Sigmoid colon (tissue), 6 donors: ENCODE measurements at regions not wholly inside any gene's neighbourhood (a gene's known extent, or its start where the extent isn't known, plus 50 kb on each side); places are given as distances from the start of the nearest gene placed in this dataset.
A peak's percentile ranks its signal among the peaks of the same experiment; 100 is the strongest.

Source experiments
- DNase-seq: peaks from one replicate; pipeline ENCODE4 v3.0.0-alpha.2; 2019
- H3K27ac ChIP-seq, 4 donors: fragments of 200-600 bp; sonication (generic); one replicate each; pipeline ENCODE4 v1.5.1; 2016 to 2019; ENCODE audit warnings: mild to moderate bottlenecking in 1 of 4
- H3K27me3 ChIP-seq, 3 donors: fragments of 200-600 bp; sonication (generic); one replicate each; pipeline ENCODE4 v1.5.1; 2019; ENCODE audit warnings: mild to moderate bottlenecking in 1 of 3
- H3K36me3 ChIP-seq, 4 donors: fragments of 200-600 bp; sonication (generic); one replicate each; pipeline ENCODE4 v1.5.1; 2016 to 2019
- H3K4me1 ChIP-seq, 4 donors: fragments of 200-600 bp; sonication (generic); one replicate each; pipeline ENCODE4 v1.5.1; 2017 to 2019
- H3K4me3 ChIP-seq, 4 donors: fragments of 200-600 bp; sonication (generic); one replicate each; pipeline ENCODE4 v1.5.1; 2017 to 2019; ENCODE audit warnings: mild to moderate bottlenecking in 2 of 4, moderate library complexity in 1 of 4
- H3K9me3 ChIP-seq, 4 donors: fragments of 200-600 bp in 3 of 4; sonication (generic) in 3 of 4; one replicate each; pipeline versions ENCODE4 v1.5.1 to v1.6.1; 2013 to 2019
- EP300 ChIP-seq, 4 donors: sonication (generic); formaldehyde crosslinking; IDR thresholded peaks; one replicate each; pipeline ENCODE4 v1.6.1; 2017; ENCODE audit warnings: antibody characterized with exemption in 4 of 4
- POLR2A ChIP-seq, 2 donors: fragments of 450-650 bp; IDR thresholded peaks; one replicate each; pipeline ENCODE4 v1.6.1; 2016; ENCODE audit warnings: antibody characterized with exemption in 2 of 2, mild to moderate bottlenecking in 2 of 2, moderate library complexity in 2 of 2
- POLR2AphosphoS5 ChIP-seq, 4 donors: sonication (generic); formaldehyde crosslinking; IDR thresholded peaks; one replicate each; pipeline ENCODE4 v1.6.1; 2017; ENCODE audit warnings: antibody characterized with exemption in 4 of 4
- WGBS, 2 donors: extraction: QIAGEN DNeasy Blood & Tissue Kit; methylation state at CpG; one replicate each; pipeline ENCODE4 v1.1.7; 2013; 5-methylcytosine and 5-hydroxymethylcytosine counted together
- intact Hi-C: fragments of 100-400 bp; cut with DNase I; formaldehyde crosslinking; loops from one replicate; pipeline ENCODE4 v1.15.1; 2023
- TF ChIP-seq, protein P1 (sequence below), 4 experiments: fragments of 450-650 bp in 3 of 4; fragments of 200-600 bp in 1 of 4; IDR thresholded peaks; one replicate each; pipeline ENCODE4 v1.5.1; 2016 to 2019; ENCODE audit warnings: antibody characterized with exemption in 4 of 4, mild to moderate bottlenecking in 3 of 4, moderate library complexity in 2 of 4
- donor health status: healthy with polysubstance abuse.
- donor health status: healthy.

DNA sequence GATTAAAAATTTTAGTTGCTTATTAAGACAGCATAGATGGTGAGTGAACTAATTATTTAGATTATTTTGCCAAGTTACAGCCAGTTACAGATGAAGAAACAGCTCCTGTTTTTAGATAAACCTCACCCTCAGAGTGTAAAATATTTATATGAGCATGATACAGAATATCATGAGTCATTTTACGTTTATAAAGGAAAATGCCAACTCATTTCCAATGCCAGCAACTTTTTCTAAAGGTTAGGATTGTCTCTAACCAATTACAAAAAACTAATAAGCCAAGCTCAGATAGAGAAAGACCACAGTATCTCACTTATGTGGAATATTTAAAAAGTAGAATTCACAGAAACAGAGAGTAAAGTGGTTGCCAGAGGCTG lies 590.1 kb downstream of the LTN1 start:
- Histone ChIP-seq H3K27me3 (no peaks in the 10 kb centered on the region), H3K4me1 (no peaks in the 10 kb centered on the region), H3K27ac (no peak overlapping the region), H3K9me3 (no peaks in the 10 kb centered on the region), H3K4me3 (no peak overlapping the region), H3K36me3 (no peaks in the 10 kb centered on the region)
- 39 to 51% methylated on average over 1 of the region's 1 CpG for WGBS, 2 donors
- intact Hi-C loops, result no loop called here
- DNase-seq, result no peak
- TF ChIP-seq POLR2A (IDR thresholded peaks at IDR 0.05) (no peak), EP300 (IDR thresholded peaks at IDR 0.05) (no peak)
- TF ChIP-seq, protein P1, sequence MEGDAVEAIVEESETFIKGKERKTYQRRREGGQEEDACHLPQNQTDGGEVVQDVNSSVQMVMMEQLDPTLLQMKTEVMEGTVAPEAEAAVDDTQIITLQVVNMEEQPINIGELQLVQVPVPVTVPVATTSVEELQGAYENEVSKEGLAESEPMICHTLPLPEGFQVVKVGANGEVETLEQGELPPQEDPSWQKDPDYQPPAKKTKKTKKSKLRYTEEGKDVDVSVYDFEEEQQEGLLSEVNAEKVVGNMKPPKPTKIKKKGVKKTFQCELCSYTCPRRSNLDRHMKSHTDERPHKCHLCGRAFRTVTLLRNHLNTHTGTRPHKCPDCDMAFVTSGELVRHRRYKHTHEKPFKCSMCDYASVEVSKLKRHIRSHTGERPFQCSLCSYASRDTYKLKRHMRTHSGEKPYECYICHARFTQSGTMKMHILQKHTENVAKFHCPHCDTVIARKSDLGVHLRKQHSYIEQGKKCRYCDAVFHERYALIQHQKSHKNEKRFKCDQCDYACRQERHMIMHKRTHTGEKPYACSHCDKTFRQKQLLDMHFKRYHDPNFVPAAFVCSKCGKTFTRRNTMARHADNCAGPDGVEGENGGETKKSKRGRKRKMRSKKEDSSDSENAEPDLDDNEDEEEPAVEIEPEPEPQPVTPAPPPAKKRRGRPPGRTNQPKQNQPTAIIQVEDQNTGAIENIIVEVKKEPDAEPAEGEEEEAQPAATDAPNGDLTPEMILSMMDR (IDR thresholded peaks at IDR 0.05), result no peak

DNA sequence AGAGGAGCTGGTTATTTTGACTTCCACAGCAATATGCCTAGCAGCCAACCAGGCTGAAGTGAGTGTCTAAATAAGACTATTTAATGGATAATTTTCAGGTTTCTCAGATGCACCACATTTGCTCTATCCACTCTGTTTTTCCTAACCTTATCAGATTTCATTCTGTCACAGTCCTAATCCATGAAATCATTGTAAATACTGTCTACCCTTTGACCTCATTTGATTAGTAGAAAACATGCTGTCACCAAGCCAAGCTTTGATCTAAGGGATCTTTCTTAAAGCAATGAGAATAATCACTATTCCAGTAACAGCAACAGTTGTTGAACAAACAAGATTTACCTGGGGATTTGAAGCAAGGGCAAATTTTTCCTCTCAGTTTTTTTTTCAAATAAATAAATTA lies 595.6 kb downstream of the LTN1 start:
- Histone ChIP-seq H3K9me3 (no peaks in the 10 kb centered on the region), H3K27ac (no peak overlapping the region), H3K4me3 (no peak overlapping the region), H3K36me3 (no peaks in the 10 kb centered on the region), H3K4me1 (no peaks in the 10 kb centered on the region), H3K27me3 (no peaks in the 10 kb centered on the region)
- intact Hi-C loops, result no loop called here
- TF ChIP-seq, protein P1 (IDR thresholded peaks at IDR 0.05), result no peak
- TF ChIP-seq POLR2A (IDR thresholded peaks at IDR 0.05), result no peak
- TF ChIP-seq POLR2AphosphoS5 (IDR thresholded peaks at IDR 0.05), result no peak
- no peak for TF ChIP-seq EP300 (IDR thresholded peaks at IDR 0.05)
- DNase-seq, result no peak

DNA sequence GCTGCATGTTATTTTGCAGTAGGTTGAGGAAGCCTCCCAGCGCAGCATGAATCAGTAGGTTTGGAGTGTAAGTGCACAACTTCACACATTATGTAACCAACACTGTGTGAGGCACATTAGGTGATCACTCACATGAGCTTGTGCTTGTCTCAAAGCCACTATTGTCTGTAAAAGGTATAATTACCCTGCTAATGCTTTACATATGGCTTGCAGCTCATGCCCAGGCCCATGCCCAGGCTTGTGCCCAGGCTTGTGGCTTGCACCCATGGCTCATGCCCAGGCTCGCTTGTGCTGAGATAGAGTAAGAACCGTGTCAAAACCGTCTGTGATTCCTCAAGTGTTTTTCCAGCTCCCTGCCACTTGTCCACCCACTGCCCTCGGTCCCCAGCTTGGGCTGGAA lies 596.3 kb downstream of the LTN1 start:
- Histone ChIP-seq H3K4me3 (no peak overlapping the region), H3K27me3 (no peaks in the 10 kb centered on the region), H3K27ac (no peak overlapping the region), H3K4me1 (no peaks in the 10 kb centered on the region), H3K9me3 (no peaks in the 10 kb centered on the region), H3K36me3 (no peaks in the 10 kb centered on the region)
- WGBS, 2 donors, result 70 to 87% methylated on average over 5 of the region's 5 CpGs
- intact Hi-C loops, result no loop called here
- TF ChIP-seq POLR2AphosphoS5 (IDR thresholded peaks at IDR 0.05), result no peak
- TF ChIP-seq POLR2A (IDR thresholded peaks at IDR 0.05), result no peak
- TF ChIP-seq, protein P1 (IDR thresholded peaks at IDR 0.05), result no peak
- no peak for TF ChIP-seq EP300 (IDR thresholded peaks at IDR 0.05)
- DNase-seq, result no peak

DNA sequence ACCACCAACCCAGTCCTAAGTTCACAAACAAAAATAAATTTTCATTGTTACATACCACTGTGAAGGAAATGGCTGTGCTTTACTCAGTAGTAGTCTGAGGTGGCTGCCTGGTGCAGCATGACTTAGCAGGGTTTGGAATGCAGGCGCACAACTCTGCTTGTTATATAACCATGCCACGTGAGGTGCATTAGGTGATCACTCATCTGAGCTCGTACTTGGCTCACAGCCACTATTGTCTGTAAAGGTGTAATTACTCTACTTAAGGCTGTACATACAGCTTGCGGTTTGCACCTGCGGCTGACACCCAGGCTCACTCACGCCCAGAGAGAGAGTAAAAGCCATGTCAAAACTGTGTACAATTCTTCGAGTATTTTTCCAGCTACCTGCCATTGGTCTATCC lies 599.4 kb downstream of the LTN1 start:
- intact Hi-C loops, result no loop called here
- TF ChIP-seq, protein P1 (IDR thresholded peaks at IDR 0.05), result no peak
- TF ChIP-seq EP300 (IDR thresholded peaks at IDR 0.05), result no peak
- no peak for TF ChIP-seq POLR2AphosphoS5 (IDR thresholded peaks at IDR 0.05)
- no peak for TF ChIP-seq POLR2A (IDR thresholded peaks at IDR 0.05)

More for the DNA sequence above, 599.4 kb downstream of the LTN1 start:
- Histone ChIP-seq H3K27ac (peak overlapping the region in 1 of 4 donors; percentile 44), H3K36me3 (no peaks in the 10 kb centered on the region), H3K4me3 (no peak overlapping the region), H3K9me3 (no peaks in the 10 kb centered on the region), H3K27me3 (no peaks in the 10 kb centered on the region), H3K4me1 (no peaks in the 10 kb centered on the region)
- 23 to 75% methylated on average over 7 of the region's 7 CpGs for whole genome bisulfite sequencing, 2 donors
- DNase-seq, result no peak
